GM21528 (cell line): ENCODE measurements at regions not wholly inside any gene's neighbourhood (a gene's known extent, or its start where the extent isn't known, plus 50 kb on each side); places are given as distances from the start of the nearest gene placed in this dataset.
"Not testable (repeated sequence)": the region's sequence is repeated elsewhere in the genome, so short reads cannot be mapped to it uniquely, and the experiment has no call there.

ENCODE experiments used
- ATAC-seq: cut with Tn5 transposase; IDR thresholded peaks from one replicate; pipeline ENCODE4 v1.9.1; 2021; ENCODE audit warnings: mild to moderate bottlenecking, moderate library complexity; ENCODE audit not compliant: unreplicated experiment, low FRiP score

DNA sequence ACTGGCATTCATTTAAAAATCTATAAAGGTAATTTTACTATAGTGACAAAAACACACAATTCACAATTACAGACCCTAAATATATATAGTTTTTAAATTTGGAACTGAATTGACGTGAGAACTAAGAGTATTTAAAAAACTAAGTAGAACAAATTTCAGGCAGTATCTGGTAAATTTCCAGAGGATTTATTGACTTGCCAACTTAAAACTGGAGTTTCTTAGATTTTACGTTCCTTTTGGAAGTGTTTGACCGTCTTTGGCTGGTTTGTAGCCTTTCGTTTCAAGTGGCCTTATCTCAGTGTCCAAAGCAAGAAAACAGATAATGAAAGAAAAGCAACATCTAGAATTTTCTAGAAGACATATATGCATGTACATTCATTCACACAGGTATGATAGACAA lies 234.4 kb upstream of the VLDLR start:
- ATAC-seq: no peak

DNA sequence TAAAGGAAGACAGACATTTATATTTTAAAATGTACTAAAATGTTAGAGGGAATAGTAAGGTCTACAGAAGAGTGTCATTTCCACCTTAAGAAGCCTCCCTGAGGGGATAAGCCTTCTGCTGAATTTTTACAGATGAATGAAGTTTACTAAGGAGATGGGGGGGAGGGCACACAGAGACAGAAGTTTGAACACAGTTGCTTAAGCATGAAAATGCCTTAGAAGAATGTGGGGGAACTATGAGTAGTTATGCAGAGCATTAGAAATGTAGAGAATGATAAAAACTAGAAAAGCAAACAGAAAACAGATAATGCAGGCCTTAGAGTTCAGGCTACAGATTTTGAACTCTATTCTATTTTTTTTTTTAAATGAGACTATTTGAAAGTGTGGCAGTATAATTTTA lies 232.2 kb upstream of the VLDLR start:
- ATAC-seq: no peak

DNA sequence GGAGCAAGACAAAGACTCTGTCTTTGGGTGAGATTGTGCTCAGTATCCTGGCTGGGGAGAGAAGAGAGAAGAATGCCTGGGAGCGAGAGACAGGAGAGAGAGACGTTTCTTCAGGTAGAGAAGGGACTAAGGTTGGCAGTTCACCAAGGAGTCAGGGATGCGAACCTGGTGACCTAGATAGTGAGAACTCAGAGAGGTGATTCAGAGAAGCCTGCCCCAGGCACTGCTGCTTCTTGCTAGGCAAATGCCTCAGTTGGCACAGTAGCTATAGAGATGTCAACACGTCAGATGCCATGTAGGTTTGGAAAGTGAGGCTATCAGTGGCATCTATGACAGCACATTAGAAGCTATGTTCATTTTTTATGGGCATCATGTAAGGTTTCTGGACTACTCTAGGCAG lies 231.6 kb upstream of the VLDLR start:
- ATAC-seq: no peak

DNA sequence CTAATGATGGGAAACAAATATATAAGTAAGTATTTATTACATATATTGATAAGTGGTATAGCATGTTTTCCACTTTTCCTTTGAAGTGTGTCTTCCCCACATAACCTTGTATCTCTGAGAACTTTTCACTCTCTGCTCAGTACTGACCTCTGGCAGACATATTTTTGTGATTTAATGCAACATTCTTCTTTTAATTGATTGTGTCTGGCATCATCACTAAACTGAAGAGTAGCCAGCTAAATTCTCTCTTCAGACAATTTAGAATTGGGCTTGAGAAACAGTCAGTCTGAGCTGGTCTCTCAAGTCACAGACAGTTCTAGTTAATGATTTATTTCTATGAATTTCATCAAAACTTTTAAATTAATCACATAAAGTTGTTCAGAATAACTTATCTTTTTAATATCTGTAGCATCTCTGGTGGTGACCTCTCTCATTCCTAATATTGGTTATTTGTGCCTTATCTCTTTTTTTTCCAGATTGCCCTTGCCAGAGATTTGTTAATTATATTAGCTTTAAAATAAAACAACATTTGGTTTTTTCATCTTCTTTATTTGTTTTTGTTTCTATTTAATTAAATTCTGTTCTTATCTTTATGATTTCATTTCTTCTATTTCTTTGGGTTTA lies 230.0 kb upstream of the VLDLR start:
- not testable (repeated sequence) for ATAC-seq

DNA sequence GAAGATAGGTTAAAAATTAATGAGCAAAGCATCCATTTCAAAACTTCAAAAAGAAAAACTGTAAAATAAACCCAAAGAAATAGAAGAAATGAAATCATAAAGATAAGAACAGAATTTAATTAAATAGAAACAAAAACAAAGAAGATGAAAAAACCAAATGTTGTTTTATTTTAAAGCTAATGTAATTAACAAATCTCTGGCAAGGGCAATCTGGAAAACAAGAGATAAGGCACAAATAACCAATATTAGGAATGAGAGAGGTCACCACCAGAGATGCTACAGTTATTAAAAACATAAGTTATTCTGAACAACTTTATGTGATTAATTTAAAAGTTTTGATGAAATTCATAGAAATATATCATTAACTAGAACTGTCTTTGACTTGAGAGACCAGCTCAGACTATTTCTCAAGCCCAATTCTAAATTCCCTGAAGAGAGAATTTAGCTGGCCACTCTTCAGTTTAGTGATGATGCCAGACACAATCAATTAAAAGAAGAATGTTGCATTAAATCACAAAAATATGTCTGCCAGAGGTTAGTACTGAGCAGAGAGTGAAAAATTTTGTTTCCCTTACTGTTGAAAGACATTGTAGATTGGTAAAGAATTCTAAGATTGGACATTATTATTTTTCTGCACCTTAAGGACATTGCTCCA lies 227.4 kb upstream of the VLDLR start:
- not testable (repeated sequence) for ATAC-seq

DNA sequence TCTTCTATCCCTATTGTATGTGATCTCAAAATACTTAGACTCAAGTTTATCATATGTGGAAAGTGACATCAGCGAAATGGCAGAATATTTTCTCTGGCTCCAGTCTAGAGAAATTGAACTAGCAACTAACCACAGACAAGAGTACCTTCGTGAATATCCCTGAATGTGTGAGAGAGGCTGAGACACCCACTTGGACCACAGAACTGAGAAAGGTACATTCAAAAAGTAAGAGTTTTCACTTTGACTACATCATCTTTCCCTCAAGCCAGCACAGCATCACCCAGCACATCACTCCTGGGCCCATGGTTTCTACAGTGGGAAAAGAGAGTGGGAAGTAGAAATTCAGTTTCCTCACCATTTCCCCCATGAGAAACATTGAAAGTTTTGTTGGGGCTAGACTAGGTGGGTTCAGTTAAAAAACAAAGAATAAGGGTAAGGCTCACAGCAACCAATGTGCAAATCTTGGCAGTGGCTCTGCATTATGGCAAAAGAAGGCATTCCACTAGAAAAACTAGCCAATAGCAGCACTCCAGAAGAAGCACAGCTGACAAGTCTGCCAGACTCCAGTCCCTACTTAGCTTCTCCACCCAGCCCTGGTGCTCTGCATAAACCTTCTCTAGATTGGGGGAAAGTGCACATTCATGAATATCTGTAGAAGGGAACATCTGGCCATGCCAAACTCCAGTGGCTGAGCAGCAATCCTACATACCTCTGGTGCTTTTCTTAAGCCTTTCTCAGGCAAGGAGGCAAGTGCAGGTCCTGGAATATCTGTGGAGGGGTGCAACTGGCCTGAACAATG lies 225.6 kb upstream of the VLDLR start:
- no peak for ATAC-seq

DNA sequence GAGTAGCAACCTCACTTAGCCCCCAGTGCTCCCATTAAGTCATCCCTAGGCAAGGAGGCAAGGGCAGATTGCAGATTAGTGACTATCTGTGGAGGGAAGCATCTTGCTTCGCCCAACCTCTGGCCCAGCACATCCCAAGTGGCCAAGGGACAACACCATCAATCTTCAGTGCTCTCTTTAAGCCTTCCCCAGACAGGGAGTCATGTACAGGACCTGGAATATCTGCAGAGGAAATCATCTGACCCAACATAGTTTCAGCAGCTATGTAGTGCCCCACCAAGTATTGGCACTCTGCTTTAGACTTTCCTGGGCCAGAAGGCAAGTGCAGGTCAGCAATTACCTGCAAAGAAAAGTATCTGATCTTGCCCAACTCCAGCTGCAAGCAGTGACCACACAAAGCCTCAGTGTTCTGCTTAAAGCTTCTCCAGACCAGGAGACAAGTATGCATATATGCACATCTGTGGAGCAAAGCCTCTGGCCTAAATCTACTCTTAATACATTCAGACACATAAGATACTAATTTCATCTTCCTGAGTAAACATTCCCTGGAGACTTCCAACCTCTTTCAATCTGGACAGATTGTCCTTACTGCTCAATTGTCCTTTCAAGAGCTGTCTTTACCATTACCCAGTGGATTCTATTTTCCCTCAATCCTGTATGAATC lies 224.8 kb upstream of the VLDLR start:
- ATAC-seq: no peak

DNA sequence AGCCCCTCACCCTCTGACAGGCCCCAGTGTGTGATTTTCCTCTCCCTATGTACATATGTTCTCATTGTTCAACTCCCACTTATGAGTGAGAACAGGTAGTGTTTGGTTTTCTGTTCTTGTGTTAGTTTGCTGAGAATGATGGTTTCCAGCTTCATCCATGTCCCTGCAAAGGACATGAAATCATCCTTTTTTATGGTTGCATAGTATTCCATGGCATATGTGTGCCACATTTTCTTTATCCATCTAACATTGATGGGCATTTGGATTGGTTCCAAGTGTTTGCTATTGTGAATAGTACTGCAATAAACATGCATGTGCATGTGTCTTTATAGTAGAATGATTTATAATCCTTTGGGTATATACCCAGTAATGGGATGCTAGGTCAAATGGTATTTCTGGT lies 223.7 kb upstream of the VLDLR start:
- not testable (repeated sequence) for ATAC-seq

DNA sequence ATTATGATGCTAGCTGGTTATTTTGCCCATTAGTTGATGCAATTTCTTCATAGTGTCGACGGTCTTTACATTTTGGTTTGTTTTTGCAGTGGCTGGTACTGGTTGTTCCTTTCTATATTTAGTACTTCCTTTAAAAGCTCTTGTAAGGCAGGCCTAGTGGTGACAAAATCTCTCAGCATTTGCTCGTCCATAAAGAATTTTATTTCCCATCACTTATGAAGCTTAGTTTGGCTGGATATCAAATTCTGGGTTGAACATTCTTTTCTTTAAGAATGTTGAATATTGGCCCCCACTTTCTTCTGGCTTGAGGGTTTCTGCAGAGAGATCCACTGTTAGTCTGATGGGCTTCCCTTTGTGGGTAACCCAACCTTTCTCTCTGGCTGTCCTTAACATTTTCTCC lies 219.8 kb upstream of the VLDLR start:
- ATAC-seq: not testable (repeated sequence)

DNA sequence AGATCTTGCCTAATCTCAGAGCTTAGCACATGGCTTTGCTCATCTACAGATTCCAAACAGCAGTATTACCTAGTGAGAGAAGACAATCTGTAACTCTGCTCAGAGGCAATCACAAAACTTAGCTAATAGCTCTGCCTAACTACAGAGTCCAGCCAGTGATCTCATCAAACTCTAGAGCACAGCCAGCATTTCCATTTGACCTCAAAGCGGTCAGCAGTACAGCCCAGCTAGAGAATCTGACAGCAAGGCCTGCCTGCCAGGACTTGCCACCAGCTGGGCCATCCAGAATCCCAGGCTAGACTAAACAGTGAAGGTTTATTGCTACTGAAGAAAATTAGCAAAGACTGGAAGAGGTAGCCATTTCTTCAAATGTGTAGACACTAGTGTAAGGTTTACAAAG lies 217.9 kb upstream of the VLDLR start:
- no peak for ATAC-seq

DNA sequence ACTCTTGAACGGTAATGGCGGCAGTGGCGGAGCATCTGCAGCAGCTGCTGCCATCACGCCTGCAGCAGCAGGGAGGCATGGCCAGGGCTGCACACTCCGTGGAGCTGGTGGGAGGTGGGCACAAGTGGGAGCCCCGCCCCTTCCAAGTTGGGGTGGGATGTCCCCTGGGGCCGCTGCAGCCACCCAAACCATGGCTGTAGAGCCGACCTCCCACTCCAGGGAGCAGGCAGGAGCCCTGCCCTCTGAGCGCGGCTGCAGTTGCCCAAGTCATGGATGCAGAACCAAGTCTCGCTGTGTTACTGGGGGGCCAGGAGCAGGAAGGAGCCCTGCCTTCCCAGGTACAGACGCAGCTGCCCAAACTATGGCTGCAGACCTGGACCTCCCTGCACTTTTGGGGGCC lies 215.3 kb upstream of the VLDLR start:
- ATAC-seq: no peak

DNA sequence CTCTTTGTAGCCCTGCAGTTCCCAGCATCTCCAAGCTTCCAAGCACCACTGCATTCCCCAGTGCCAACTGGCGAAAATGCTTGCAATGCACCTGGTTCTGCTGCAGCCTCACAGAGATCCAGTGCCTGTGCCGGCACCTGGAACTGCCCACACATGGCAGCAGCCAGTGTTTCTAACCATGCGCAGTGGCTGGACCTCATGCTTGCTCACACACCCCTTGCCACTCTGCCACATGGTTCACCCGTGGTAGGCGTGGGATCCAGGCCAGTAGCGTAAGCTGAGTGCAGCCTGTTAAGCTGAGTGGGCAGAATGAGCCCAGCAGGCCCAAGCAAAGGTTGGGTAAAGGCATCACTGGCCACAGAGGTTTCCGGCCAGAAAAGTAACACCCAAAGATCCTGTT lies 214.1 kb upstream of the VLDLR start:
- ATAC-seq: no peak

DNA sequence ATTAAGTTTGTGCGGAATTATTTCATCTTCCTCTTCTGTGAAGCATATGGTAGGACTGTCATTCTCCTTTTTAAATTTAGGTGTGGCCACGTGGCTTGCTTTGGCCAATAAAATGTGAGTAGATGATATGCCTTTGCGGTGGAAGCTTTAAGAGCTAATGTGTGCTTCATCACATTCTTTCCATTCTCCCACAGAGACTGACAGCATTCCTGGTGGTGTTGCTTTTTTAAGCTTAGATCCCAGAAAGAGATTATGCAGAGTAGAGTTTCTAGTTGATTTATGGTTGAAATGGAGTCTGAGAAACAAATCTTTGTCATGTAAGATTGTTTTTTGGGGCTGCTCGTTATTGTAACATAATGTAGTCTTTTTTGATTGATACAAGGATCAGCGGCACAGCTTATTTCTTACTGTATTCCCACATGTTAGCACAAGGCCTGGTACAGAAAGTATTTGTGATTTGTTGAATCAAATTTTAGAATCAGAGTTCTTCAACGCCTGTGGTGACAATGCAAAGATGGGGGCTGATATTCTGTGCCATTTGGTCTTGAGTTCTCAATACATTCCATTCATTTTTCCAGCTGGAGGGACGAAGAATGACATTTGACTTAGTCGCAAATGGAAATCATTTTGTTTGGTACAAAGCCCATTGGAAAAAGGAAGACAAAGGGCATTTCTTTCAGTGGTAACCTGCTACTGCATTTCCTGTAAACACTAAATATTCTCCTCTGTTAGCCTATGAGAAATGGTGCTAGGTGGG lies 209.9 kb upstream of the VLDLR start:
- ATAC-seq: no peak

DNA sequence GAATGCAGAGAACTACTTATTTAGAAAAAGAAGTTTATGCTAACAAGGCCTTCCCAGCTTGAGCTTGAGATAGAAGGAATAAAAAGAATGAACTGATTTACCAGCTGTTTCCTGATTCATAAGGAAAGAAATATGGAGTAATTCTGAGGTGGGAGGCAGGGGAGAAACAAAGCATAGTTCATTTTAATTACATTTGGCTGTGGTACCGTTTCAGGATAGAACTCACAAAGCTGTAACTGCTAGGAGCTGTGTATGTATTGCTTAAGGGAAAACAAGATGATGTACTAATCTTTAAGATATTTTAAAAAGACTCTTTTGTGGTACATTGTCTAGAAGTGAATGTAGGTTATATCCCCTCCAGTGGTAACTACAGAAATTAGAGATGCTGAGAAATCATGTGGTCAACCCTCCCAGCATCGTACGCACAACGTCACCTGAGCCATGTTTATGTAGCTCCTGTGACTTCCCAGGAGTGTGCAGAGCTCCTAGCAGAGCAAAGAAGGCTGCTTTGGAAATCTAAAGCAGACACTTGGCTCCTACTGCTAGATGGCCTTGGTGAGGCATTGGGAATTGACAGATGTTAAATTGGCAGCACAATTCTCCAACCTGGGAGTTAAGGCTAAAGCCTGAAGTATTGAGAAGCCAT lies 208.3 kb upstream of the VLDLR start:
- no peak for ATAC-seq

DNA sequence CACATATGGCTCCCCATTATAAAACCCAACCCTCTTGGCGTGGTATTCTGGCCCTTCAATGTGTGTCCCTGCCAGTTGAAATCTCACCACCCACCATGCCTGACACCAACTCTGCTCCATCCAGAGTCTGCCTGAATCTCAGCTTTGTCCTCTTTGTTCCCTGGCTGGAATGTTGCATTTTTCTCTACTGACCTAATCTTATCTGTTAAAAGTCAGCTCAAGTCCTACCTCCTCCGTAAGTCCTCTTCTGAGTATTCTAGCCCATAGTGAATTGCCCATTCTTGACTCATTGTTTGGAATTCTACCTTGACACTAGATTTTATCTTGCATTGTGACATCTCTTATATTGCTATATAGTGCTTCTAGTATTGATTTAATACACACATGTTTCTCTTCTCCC lies 207.1 kb upstream of the VLDLR start:
- no peak for ATAC-seq

DNA sequence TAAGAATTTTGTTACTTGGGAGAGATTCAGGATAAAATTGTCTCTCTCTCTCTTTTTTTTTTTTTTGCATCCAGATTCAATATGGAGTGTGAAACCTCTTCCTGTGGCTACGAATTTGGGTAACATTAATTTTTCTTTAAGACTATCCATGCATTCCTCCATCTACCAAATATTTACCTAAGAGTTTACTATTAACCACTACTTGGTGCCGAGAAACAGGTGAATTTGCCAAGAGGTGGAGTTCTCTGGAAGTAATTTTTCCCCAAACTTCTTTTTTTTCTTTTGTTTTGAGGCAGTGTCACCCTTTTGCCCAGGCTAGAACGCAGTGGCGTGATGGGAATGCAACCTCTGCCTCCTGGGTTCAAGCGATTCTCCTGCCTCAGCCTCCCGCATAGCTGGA lies 206.3 kb upstream of the VLDLR start:
- no peak for ATAC-seq

DNA sequence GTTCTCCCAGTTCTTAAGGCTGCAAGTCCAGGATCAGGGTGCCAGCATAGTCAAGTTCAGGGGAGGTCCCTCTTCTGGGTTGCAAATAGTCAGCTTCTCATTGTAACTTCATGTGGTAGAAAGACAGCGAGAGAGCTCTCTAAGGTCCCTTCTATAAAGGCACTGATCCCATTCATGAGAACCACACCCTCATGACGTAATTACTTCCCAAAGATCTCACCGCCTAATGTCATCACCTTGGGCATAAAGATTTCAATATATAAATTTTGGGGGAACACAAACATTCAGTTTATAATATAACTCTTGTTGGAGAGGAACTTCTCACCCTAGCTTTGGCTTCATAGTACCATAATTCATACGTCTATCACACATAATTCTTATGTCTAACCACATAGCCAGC lies 203.9 kb upstream of the VLDLR start:
- no peak for ATAC-seq

DNA sequence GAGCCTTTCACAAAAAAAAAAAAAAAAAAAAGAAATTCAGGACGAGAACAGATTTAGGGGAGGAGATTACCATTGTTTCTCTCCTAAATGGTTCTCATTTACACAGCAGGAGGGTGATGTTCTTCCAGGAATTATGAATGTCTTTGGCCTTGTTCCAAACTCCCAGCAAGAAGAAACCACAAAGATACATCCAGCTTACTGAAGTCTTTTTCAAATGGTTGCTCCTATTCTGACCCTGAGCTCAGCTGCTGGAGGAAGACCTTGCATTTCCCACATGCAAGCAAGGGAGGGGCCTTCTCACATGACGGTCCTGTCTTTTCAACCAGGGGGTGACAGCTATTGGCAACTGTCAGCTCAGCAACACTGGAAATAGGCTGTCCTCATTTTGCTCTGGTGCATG lies 203.0 kb upstream of the VLDLR start:
- ATAC-seq: no peak

DNA sequence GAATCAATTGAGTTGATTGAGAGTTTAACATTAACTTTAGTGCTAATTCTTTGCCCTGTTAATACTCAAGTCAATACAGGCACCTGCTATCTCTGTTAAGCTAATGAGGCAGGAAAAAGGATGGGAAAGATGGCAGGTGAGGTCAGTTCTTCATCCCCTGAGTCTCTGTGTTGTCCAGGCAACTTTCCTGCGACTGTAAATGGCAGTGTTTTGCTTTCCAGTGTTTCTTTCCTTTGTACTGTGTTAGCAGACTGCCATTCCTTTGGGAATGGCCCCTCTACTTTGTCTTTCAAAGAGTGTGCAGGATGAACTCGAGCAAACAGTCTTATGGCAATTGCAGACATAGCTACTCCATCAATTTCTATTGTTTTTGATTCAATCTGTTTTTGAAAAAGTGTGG lies 202.2 kb upstream of the VLDLR start:
- no peak for ATAC-seq

DNA sequence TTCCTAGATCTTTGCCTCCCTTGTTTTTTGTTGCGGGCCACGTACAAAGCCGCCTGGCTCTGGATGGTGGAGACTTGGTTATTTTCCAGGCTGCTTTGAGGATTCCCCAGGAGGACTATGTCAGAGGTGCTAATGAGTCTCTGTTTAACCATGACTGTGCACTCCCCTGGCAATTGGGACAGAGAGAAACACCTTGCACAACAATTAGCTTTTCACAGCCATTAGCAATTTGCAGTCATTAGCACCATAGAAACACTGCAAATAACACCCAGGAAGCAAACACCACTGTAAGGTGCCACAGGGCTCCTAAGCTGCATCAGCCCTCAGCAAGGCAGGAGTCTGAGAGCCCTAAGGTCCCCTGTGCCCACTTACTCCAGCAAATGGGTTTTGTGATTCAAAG lies 201.0 kb upstream of the VLDLR start:
- no peak for ATAC-seq
